Fibroblast of villous mesenchyme (primary cell): ENCODE measurements at regions not wholly inside any gene's neighbourhood (a gene's known extent, or its start where the extent isn't known, plus 50 kb on each side); places are given as distances from the start of the nearest gene placed in this dataset.

Source experiments
- DNase-seq: peaks from one replicate; pipeline ENCODE4 v3.0.0-alpha.2; 2010; ENCODE audit warnings: low read depth
- H3K4me3 ChIP-seq: 2 replicates; pipeline ENCODE4 v1.5.1; 2011; ENCODE audit warnings: low read depth, mild to moderate bottlenecking, low read length
- CTCF ChIP-seq: IDR thresholded peaks from 2 replicates; pipeline ENCODE4 v1.5.1; 2012; ENCODE audit warnings: low read depth, mild to moderate bottlenecking, low read length; ENCODE audit not compliant: insufficient read depth

GRCh38 chr2:9123069-9123468, 83.5 kb upstream of the ASAP2 start:
- no peak for DNase-seq
- no peak for TF ChIP-seq CTCF
- no peak overlapping the region for H3K4me3 ChIP-seq

DNA sequence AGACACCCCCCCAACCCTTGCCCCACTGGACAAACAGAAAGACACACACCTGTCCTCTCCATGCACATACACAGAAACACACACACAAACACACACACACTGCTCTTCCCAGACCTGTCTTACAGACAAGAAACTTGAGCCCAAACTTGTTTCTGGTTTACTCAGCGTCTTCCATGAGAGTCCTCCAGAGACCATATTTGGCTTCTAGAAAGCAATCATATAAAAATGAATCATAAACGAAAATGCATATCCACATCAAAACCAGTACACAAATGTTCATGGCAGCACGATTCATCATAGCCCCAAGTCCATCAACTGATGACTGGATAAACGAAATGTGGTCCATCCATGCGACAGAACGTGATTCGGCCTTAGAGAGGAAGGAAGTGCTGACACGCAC, 84.2 kb upstream of the ASAP2 start:
- no peak overlapping the region for H3K4me3 ChIP-seq
- DNase-seq, result no peak
- TF ChIP-seq CTCF, result no peak

DNA sequence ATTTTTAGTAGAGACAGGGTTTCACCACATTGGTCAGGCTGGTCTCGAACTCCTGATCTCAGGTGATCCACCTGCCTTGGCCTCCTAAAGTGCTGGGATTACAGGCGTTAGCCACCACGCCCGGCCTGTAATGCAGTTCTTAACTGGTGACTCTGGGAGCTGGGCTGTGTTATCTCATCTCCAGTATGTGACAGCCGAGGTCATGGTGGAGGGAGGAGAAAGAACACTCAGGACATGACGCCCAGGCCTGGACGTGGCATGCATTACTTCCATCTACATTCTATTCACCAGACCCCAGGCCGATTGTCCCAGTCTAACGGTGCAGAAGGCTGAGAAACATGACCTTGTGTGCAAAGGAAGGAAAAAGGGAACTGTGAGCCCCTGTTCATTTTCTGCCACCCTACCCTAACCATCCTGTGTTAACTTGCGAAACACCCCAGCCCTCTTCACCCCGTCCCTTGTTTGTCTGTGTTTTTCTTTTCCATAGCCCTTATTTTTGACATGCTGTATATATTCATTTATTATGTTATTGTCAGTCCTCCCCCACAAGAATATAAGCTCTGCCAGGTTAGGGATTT, 88.1 kb upstream of the ASAP2 start:
- no peak for DNase-seq
- TF ChIP-seq CTCF, result no peak
- no peak overlapping the region for H3K4me3 ChIP-seq

GRCh38 chr2:9115229-9115628, 91.4 kb upstream of the ASAP2 start:
- no peak for DNase-seq
- H3K4me3 ChIP-seq, result no peak overlapping the region
- no peak for TF ChIP-seq CTCF

GRCh38 chr2:9114458-9114857, 92.2 kb upstream of the ASAP2 start:
- no peak for TF ChIP-seq CTCF

DNA sequence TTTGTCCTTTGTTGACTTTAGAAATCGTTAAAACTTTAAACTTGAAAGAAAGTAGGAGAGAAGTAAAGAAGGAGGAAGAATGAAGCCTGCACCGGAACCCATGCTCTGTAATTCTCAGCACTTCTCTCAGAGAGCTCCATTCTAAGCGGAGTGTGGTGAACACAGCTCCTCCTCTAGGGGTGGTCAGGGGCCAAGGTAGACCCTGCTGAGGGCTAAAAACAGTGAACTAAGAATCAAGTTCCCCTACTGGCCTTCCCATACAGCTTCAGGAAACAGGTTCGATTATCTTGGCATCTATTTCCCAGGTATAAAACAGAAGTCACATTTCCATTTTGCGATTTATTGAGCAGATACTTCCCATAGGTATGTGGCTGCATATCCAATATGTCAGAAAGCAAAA, 92.7 kb upstream of the ASAP2 start:
- no peak overlapping the region for H3K4me3 ChIP-seq
- TF ChIP-seq CTCF, result no peak
- DNase-seq, result no peak

More at GRCh38 chr2:9114458-9114857, 92.2 kb upstream of the ASAP2 start:
- no peak for DNase-seq
- H3K4me3 ChIP-seq, result no peak overlapping the region

GRCh38 chr2:9113262-9113661, 93.3 kb upstream of the ASAP2 start:
- no peak for DNase-seq
- TF ChIP-seq CTCF, result no peak
- H3K4me3 ChIP-seq, result no peak overlapping the region
